ENCODE measurements at regions not wholly inside any gene's neighbourhood (a gene's known extent, or its start where the extent isn't known, plus 50 kb on each side); places are given as distances from the start of the nearest gene placed in this dataset.

DNA sequence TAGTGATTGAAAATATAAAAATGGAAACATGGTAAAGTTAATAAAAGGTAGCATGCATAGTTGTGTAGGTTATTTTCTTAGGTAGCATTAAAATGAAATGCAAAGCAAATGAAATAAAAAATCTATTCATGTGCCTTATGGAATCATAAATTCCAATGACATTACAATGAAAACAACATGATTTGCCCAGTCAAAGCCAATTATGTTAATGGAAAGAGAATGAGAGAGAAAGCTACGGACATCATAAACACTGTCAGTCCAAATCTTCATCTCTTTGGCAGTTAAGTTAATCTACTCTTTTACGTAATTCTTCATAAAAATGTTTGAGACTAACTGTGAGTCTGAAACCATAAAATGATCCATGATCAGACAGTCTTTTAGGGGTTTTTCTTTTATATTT is 636.7 kb upstream of the SYT4 start:
- no peak for TF ChIP-seq POLR2AphosphoS5 (IDR thresholded peaks at IDR 0.05; ENCODE audit: low read depth, low read length)
- no peak for TF ChIP-seq POLR2A (IDR thresholded peaks at IDR 0.05; ENCODE audit: low read depth, low read length)
- TF ChIP-seq TAF1 (IDR thresholded peaks at IDR 0.05; ENCODE audit: borderline replicate concordance, low read depth, low read length): no peak
- no peak for FAIRE-seq
- DNase-seq (ENCODE audit: insufficient read length): no peak

DNA sequence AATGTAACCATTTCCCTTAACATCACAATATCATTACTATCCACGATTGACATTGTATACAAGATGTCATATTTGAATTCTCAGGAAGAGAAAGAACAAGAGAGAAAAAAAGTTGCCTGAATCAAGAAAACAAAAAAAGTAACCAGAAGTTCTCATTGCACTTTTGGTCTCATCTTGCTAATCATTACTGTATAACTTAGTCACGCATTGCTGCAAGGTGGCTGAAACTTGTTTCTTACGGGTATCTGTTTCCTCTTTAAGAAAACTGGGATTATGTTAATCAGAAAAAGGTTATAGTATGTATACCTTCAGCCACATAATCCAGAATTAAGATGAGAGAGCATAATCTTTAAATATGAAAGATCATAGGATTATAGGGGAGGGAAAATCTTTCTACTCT is 639.7 kb upstream of the SYT4 start:
- DNase-seq (ENCODE audit: insufficient read length): no peak
- TF ChIP-seq POLR2A (IDR thresholded peaks at IDR 0.05; ENCODE audit: low read depth, low read length) (no peak), TAF1 (IDR thresholded peaks at IDR 0.05; ENCODE audit: borderline replicate concordance, low read depth, low read length) (no peak), POLR2AphosphoS5 (IDR thresholded peaks at IDR 0.05; ENCODE audit: low read depth, low read length) (no peak)
- no peak for FAIRE-seq

DNA sequence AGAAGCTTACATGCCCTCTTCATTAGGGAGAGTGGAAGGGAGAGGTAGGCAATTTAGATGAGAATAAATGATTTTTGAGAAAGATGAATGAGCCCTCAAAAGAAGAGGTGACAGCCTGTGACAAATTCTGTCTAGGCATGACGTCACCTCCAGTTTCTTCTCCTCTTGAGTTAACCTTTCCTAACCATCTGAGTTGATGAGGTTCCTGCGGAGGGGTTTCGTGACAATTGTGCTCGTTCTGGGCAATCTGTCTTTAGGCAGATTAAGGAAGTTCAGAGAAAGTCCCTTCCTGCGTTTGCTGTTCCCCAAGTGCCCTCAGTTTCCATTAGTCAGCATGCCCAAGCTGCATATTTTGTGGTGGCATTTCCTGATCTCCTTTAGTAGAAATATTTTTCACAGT is 640.2 kb upstream of the SYT4 start:
- no peak for TF ChIP-seq TAF1 (IDR thresholded peaks at IDR 0.05; ENCODE audit: borderline replicate concordance, low read depth, low read length)
- no peak for TF ChIP-seq POLR2A (IDR thresholded peaks at IDR 0.05; ENCODE audit: low read depth, low read length)
- no peak for TF ChIP-seq POLR2AphosphoS5 (IDR thresholded peaks at IDR 0.05; ENCODE audit: low read depth, low read length)
- FAIRE-seq: no peak
- DNase-seq (ENCODE audit: insufficient read length): no peak

DNA sequence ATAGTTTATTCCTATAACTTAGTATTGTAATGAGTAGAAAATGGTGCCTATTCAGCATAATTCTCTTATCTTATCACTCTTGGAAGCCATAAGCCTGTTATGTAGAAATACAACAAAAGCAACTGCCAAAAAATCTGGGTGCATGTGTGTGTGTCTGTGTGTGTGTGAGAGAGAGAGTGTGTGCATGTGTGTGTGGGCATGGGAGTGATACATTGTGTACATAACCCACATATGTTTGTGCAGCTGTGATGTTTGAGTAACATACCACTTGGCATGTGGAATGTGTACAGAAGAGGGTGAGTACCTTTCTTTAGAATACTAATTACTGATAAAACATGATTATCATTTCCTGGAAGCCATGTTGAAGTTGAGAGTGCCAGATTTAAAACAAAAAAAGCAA is 642.3 kb upstream of the SYT4 start:
- FAIRE-seq (no peak), DNase-seq (ENCODE audit: insufficient read length) (no peak)
- no peak for TF ChIP-seq POLR2A (IDR thresholded peaks at IDR 0.05; ENCODE audit: low read depth, low read length)
- TF ChIP-seq POLR2AphosphoS5 (IDR thresholded peaks at IDR 0.05; ENCODE audit: low read depth, low read length): no peak
- no peak for TF ChIP-seq TAF1 (IDR thresholded peaks at IDR 0.05; ENCODE audit: borderline replicate concordance, low read depth, low read length)

DNA sequence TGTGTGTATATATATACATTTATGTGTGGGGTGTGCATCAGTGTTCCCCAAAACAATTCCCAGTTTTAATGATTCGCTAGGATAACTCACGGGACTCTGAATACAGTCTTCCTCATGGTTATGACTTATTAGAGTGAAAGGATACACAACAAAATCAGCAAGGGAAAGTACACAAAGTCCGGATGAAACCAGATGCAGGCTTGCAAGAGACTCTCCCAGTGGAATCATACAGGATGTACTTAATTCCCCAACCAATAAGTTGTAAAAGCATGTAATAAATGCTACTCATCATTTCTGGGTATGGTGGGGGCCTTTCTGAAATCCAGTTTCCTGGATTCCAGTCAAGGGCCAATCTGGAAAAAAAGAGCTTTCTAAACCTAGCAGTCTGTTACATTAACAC is 654.1 kb upstream of the SYT4 start:
- FAIRE-seq (no peak), DNase-seq (ENCODE audit: insufficient read length) (no peak)
- TF ChIP-seq TAF1 (IDR thresholded peaks at IDR 0.05; ENCODE audit: borderline replicate concordance, low read depth, low read length): no peak
- no peak for TF ChIP-seq POLR2A (IDR thresholded peaks at IDR 0.05; ENCODE audit: low read depth, low read length)
- no peak for TF ChIP-seq POLR2AphosphoS5 (IDR thresholded peaks at IDR 0.05; ENCODE audit: low read depth, low read length)

DNA sequence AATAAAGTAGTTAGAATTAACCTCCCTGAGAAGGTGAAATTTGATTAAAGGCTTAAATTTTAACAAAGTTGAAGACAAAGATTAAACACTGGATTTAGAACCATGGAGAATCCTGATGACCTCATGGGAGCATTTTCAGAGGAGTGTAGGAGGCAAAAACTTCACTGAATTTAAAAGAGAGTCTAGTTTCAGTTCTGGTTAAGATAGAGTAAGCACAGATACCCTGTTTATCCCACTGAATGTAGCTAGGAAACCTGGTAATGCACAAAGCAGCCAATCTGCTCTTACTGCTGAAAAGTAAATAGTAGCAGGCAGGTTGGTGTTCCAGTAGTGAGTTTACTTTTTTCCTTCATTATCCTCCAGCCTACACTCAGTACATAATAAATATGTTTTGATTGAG is 654.9 kb upstream of the SYT4 start:
- FAIRE-seq: no peak
- TF ChIP-seq POLR2AphosphoS5 (IDR thresholded peaks at IDR 0.05; ENCODE audit: low read depth, low read length) (no peak), TAF1 (IDR thresholded peaks at IDR 0.05; ENCODE audit: borderline replicate concordance, low read depth, low read length) (no peak), POLR2A (IDR thresholded peaks at IDR 0.05; ENCODE audit: low read depth, low read length) (no peak)
- DNase-seq (ENCODE audit: insufficient read length): no peak

DNA sequence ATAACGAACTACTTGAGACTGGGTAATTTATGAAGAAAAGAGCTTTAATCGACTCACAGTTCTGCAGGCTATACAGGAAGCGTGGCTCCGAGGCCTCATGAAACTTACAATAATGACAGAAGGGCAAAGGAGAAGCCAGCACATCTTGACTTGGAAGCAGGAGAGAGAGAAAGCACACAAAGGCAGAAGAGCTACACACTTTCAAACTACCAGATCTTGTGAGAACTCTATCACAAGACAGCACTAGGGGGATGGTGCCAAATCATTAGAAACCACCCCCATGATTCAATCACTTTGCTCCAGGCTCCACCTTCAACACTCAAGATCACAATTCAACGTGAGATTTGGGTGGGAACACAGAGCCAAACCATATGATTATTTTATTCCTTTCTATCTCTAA is 655.9 kb upstream of the SYT4 start:
- no peak for FAIRE-seq
- TF ChIP-seq TAF1 (IDR thresholded peaks at IDR 0.05; ENCODE audit: borderline replicate concordance, low read depth, low read length) (no peak), POLR2AphosphoS5 (IDR thresholded peaks at IDR 0.05; ENCODE audit: low read depth, low read length) (no peak)
- DNase-seq (ENCODE audit: insufficient read length): no peak

DNA sequence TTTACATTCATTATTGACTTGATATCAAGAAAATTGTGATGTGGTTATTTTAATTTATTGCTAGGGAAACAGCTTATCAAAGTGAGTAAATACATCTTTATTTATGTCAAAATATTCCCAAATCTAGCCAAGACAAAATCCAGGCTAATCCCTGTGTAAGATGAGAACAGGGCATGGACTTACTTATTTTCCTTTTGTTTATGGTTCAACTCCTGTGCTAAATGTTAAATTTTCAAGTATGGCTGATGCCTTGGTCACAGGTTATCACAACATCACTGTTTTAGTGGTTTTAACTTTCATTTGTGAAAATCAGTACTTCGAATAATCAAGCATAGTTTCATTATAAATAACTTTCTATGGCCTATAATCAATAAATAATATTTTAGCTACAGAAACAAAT is 657.0 kb upstream of the SYT4 start:
- DNase-seq (ENCODE audit: insufficient read length) (no peak), FAIRE-seq (no peak)
- TF ChIP-seq POLR2AphosphoS5 (IDR thresholded peaks at IDR 0.05; ENCODE audit: low read depth, low read length) (no peak), POLR2A (IDR thresholded peaks at IDR 0.05; ENCODE audit: low read depth, low read length) (no peak), TAF1 (IDR thresholded peaks at IDR 0.05; ENCODE audit: borderline replicate concordance, low read depth, low read length) (no peak)

DNA sequence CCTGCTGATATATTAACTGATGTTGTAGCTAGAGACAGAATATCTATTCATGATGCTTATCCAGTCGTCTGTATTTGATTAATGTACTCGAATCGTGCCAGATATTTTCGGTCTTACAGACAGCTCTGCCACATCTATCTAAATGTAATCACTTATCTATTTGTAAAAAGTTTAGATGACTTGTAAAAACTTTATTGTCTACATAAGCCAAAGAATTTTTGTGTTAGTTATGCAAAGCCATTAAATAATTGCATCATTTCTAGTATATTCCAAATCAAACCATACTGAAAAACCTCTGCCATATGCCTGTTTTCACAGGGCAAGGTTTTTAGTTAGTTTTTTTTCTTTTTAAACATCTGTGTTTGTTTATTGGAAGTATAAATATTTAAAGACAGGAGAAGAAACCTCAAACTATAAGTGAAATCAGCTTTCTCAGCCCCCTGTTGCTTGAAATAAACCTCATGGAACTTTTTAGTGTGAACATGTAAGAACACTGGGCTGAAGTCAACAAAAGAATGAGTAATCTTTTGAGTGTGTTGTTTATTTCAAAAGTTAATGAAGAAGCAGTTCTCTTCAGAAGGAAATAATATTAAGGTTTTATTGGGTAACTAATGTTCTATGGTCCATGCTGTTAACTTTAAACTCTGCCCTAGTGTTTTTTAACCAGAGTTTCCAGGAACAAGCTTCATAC is 657.6 kb upstream of the SYT4 start:
- FAIRE-seq: no peak
- TF ChIP-seq TAF1 (IDR thresholded peaks at IDR 0.05; ENCODE audit: borderline replicate concordance, low read depth, low read length) (no peak), POLR2AphosphoS5 (IDR thresholded peaks at IDR 0.05; ENCODE audit: low read depth, low read length) (no peak), POLR2A (IDR thresholded peaks at IDR 0.05; ENCODE audit: low read depth, low read length) (no peak)
- no peak for DNase-seq (ENCODE audit: insufficient read length)

DNA sequence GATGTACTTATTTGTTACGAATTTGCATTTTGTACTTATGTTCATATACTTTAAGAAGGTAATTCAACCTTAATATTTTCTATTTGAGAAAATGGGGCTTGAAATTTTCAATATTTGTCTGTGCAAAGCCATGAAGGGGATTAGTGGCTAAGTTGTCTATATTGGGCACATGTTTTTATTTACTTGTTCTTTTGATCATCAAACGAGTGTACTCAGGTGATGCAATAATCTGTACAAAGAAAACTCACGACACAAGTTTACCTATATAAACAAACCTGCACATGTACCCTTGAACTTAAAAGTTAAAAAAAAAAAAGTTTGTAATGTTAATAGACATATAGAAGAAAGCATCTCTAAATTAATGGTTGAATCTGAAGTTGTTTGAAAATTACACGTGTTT is 658.9 kb upstream of the SYT4 start:
- TF ChIP-seq TAF1 (IDR thresholded peaks at IDR 0.05; ENCODE audit: borderline replicate concordance, low read depth, low read length) (no peak), POLR2A (IDR thresholded peaks at IDR 0.05; ENCODE audit: low read depth, low read length) (no peak), POLR2AphosphoS5 (IDR thresholded peaks at IDR 0.05; ENCODE audit: low read depth, low read length) (no peak)
- FAIRE-seq (no peak), DNase-seq (ENCODE audit: insufficient read length) (no peak)

DNA sequence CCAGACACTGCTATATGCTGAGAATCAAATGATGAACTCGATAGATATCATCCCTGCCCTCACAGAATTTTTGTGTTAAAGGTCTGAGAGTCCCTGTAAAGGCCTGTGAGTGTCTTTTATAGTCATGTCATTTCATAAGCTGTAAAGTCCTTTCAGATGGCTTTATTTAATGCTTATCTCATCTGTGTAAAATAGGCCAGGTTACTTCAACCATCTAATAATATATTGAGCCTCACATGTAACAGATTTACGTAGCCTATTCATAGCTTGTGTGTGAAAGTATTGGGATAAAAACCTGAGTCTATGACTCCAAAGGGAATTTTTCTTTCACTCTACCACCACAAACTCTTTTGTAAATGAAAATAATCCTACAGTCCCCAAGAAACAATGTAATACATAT is 672.0 kb upstream of the SYT4 start:
- no peak for DNase-seq (ENCODE audit: insufficient read length)
- FAIRE-seq: no peak
- no peak for TF ChIP-seq TAF1 (IDR thresholded peaks at IDR 0.05; ENCODE audit: borderline replicate concordance, low read depth, low read length)
- TF ChIP-seq POLR2A (IDR thresholded peaks at IDR 0.05; ENCODE audit: low read depth, low read length): no peak
- TF ChIP-seq POLR2AphosphoS5 (IDR thresholded peaks at IDR 0.05; ENCODE audit: low read depth, low read length): no peak

DNA sequence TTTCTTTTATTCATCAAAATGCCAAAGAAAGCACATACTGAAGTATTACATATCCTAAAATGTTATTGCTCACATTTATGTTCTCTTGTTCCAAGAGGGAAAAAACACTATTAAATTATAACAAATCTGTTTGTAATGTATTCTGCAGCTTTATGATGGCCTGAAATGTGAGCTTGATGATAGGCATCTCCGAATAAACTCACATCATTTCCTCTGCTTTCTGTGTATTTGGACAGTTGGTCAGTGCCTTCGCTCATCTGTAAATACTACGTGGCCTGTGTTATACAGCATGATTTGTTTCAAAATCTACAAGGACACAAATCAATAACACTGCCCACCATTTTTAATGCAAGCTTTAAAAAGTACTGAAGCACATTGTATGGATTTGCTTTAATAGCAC is 672.8 kb upstream of the SYT4 start:
- DNase-seq (ENCODE audit: insufficient read length) (no peak), FAIRE-seq (no peak)
- TF ChIP-seq TAF1 (IDR thresholded peaks at IDR 0.05; ENCODE audit: borderline replicate concordance, low read depth, low read length): no peak
- TF ChIP-seq POLR2AphosphoS5 (IDR thresholded peaks at IDR 0.05; ENCODE audit: low read depth, low read length): no peak
- TF ChIP-seq POLR2A (IDR thresholded peaks at IDR 0.05; ENCODE audit: low read depth, low read length): no peak
